ENCODE measurements at regions not wholly inside any gene's neighbourhood (a gene's known extent, or its start where the extent isn't known, plus 50 kb on each side); places are given as distances from the start of the nearest gene placed in this dataset.

GRCh38 chr5:35370871-35371270 is 140.6 kb upstream of the PRLR start:
- Histone ChIP-seq H3K4me1 (ENCODE audit: low read depth) (peaks cover 13% of the 10 kb centered on the region), H3K4me3 (no peak overlapping the region), H3K9me3 (no peaks in the 10 kb centered on the region), H3K36me3 (ENCODE audit: low read depth) (no peaks in the 10 kb centered on the region)
- no peak for ATAC-seq
- intact Hi-C loops (cut with DNase I, micrococcal nuclease) = no loop called here
- DNase-seq = no peak
- TF ChIP-seq CTCF (IDR thresholded peaks at IDR 0.05) = no peak

DNA sequence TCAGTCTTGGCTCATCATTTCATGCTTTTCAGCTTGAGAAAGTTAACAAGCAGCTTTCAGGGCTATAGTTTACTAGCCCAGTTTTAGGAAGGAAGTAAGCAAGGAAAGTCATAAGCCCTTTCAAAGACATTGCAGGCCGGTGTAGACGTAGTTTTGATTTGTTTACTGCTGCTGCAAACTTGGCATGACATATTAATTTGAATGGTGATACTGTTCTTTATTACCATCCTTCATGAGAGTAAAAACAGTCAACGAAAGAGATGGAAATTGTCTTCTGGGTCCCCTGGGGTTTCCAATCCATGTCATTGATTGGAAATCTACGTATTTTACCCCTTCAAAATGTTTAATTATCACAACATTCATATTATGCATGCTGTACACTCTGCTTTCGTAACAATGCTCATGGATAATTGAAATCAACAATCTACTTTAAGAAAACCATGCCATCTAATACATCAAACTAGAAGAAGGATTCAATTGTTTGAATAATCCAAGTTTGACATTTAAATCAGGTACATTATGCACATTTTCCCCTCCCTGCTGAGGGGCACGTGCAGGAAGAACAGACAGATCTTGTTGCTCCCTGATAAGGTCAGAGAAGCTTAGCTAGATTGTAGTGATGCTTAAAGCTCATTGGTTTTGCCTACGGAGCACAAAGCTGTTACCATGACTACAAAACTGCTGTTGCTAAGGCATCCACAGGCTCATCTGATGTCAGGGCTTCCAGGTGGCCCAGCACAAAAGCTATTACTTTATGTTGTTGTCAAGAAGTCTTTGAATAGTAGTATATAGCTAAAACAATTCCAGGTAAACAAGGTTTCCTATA is 139.9 kb upstream of the PRLR start:
- Histone ChIP-seq H3K4me1 (ENCODE audit: low read depth) (peaks cover 13% of the 10 kb centered on the region), H3K4me3 (no peak overlapping the region), H3K9me3 (no peaks in the 10 kb centered on the region), H3K36me3 (ENCODE audit: low read depth) (no peaks in the 10 kb centered on the region)
- ATAC-seq = no peak
- DNase-seq = no peak
- no peak for TF ChIP-seq CTCF (IDR thresholded peaks at IDR 0.05)
- intact Hi-C loops (cut with DNase I, micrococcal nuclease) = no loop called here

GRCh38 chr5:35367526-35367925 is 137.2 kb upstream of the PRLR start:
- no peaks in the 10 kb centered on the region for H3K36me3 ChIP-seq (ENCODE audit: low read depth)
- H3K4me3 ChIP-seq = no peak overlapping the region
- H3K9me3 ChIP-seq = no peaks in the 10 kb centered on the region
- ATAC-seq = no peak
- no peak for TF ChIP-seq CTCF (IDR thresholded peaks at IDR 0.05)
- peaks cover 9% of the 10 kb centered on the region for H3K4me1 ChIP-seq (ENCODE audit: low read depth)
- DNase-seq = no peak
- intact Hi-C loops (cut with DNase I, micrococcal nuclease) = no loop called here

DNA sequence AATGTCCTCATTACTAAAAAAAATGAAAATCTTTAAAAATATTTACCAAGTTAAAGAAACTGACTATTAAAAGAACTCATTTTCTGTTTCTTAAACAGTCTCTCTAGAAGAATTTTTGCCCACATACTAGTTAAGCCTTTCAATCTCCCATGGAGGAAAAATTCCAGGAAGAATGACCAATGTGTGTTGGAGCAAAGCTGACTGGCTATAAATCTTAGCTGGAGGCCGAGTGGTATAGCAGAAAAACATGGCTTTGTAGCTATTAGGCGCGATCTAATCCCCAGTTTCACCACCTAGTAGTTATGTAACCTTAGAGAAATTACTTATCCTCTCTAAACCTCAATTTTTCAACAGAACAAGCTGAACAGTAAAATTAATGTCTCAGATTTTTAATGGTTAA is 135.5 kb upstream of the PRLR start:
- TF ChIP-seq CTCF (IDR thresholded peaks at IDR 0.05) = no peak
- Histone ChIP-seq H3K36me3 (ENCODE audit: low read depth) (no peaks in the 10 kb centered on the region), H3K4me3 (no peak overlapping the region), H3K4me1 (ENCODE audit: low read depth) (no peaks in the 10 kb centered on the region), H3K9me3 (no peaks in the 10 kb centered on the region)
- ATAC-seq = no peak
- intact Hi-C loops (cut with DNase I, micrococcal nuclease) = no loop called here
- DNase-seq = no peak

DNA sequence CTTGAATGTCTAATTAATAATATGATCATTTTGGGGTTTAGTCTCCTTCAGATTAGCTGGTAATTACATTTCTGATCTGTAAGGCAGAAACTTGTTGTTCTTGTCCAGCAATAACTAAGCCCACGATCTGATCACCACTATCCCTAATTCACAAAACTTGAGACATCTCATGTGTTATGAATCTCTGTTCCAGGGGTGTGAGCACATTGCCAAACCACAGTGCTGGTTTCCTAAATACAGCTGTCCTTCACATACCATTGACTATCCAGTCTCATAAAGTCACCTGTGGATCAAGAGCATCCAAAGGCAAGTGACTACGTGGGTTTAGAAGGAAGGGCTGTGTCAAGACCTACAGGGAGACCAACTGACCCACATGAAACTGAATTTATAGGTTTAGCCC is 134.1 kb upstream of the PRLR start:
- ATAC-seq = no peak
- intact Hi-C loops (cut with DNase I, micrococcal nuclease) = no loop called here

More for the DNA sequence above, 134.1 kb upstream of the PRLR start:
- DNase-seq = no peak
- no peak for TF ChIP-seq CTCF (IDR thresholded peaks at IDR 0.05)
- H3K36me3 ChIP-seq (ENCODE audit: low read depth) = no peaks in the 10 kb centered on the region
- H3K9me3 ChIP-seq = no peaks in the 10 kb centered on the region
- H3K4me1 ChIP-seq (ENCODE audit: low read depth) = no peaks in the 10 kb centered on the region
- no peak overlapping the region for H3K4me3 ChIP-seq
